ENCODE measurements at regions not wholly inside any gene's neighbourhood (a gene's known extent, or its start where the extent isn't known, plus 50 kb on each side); places are given as distances from the start of the nearest gene placed in this dataset.

DNA sequence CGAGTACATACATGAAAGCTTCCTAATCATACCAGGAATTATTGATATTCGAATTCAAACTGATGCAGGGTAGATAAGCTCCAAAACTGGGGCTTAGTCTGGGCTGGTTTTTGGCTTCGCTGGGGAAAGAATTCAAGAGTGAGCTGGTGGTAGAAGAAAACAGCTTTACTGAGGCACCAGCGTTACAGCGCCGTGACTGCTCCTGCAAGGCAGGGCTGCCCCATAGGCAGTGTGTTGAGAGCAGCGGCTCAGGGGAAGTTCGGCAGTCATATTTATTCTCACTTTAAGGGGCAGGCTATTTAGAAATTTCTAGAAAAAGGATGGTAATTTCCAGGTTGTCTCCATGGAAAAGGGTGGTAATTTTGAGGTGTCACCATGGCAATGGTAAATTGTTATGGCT, 292.6 kb upstream of the TCF4 start:
- no peak overlapping the region for H3K27ac Mint-ChIP-seq (ENCODE audit: unreplicated experiment)
- no peak overlapping the region for H3K4me3 Mint-ChIP-seq
- peaks cover 12% of the 10 kb centered on the region for H3K4me1 Mint-ChIP-seq
- no peaks in the 10 kb centered on the region for H3K27me3 Mint-ChIP-seq (ENCODE audit: low read depth)
- H3K36me3 Mint-ChIP-seq (ENCODE audit: low read depth): no peaks in the 10 kb centered on the region
- TF ChIP-seq, protein P1, sequence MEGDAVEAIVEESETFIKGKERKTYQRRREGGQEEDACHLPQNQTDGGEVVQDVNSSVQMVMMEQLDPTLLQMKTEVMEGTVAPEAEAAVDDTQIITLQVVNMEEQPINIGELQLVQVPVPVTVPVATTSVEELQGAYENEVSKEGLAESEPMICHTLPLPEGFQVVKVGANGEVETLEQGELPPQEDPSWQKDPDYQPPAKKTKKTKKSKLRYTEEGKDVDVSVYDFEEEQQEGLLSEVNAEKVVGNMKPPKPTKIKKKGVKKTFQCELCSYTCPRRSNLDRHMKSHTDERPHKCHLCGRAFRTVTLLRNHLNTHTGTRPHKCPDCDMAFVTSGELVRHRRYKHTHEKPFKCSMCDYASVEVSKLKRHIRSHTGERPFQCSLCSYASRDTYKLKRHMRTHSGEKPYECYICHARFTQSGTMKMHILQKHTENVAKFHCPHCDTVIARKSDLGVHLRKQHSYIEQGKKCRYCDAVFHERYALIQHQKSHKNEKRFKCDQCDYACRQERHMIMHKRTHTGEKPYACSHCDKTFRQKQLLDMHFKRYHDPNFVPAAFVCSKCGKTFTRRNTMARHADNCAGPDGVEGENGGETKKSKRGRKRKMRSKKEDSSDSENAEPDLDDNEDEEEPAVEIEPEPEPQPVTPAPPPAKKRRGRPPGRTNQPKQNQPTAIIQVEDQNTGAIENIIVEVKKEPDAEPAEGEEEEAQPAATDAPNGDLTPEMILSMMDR (conservative IDR thresholded peaks at IDR 0.05): no peak
- DNase-seq (ENCODE audit: low read depth, low spot score): no peak
- H3K9me3 Mint-ChIP-seq: no peaks in the 10 kb centered on the region

DNA sequence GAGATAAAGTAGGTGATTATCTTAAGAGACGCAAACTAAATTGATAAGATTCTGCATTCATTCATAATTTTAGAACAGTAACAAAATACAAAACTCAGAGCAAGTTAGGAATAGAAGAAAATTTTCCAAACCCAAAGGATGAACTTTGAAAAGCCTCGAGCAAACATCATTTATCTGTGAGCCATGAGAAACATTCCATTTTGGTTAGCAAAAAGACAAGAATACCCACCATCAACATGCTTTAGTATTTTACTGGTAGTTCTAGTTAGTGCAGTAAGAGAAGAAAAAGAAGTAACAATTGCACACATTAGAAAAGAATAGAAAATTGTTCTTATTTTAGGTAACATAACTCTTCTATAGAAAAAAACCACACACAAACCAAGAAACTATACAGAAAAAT, 291.3 kb upstream of the TCF4 start:
- H3K27ac Mint-ChIP-seq (ENCODE audit: unreplicated experiment): no peak overlapping the region

DNA sequence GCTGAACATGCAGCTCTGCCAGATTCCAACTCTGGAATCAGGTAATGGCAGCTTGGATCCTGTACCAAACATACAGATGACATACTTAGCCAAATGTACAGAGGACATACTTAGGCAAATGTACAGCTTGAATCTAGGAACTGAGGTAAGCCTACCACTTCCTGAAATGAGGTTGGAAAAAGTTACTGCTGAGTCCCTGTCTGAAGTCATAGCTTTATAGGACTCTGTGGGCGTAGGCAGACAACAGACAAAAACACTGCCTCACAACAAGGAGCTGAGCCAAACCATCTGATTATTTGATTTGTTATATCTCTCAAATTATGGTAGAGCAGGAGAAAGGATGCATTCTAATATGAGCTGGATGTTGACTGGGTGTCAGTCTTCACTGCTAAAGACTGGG, 290.2 kb upstream of the TCF4 start:
- no peaks in the 10 kb centered on the region for H3K9me3 Mint-ChIP-seq
- peaks cover 19% of the 10 kb centered on the region for H3K4me1 Mint-ChIP-seq
- no peak overlapping the region for H3K4me3 Mint-ChIP-seq
- no peak overlapping the region for H3K27ac Mint-ChIP-seq (ENCODE audit: unreplicated experiment)
- no peak for DNase-seq (ENCODE audit: low read depth, low spot score)
- H3K36me3 Mint-ChIP-seq (ENCODE audit: low read depth): no peaks in the 10 kb centered on the region
- H3K27me3 Mint-ChIP-seq (ENCODE audit: low read depth): no peaks in the 10 kb centered on the region
- TF ChIP-seq, protein P1 (conservative IDR thresholded peaks at IDR 0.05): no peak

More for the DNA sequence above, 291.3 kb upstream of the TCF4 start:
- Mint-ChIP-seq H3K4me3 (no peak overlapping the region), H3K27me3 (ENCODE audit: low read depth) (no peaks in the 10 kb centered on the region), H3K36me3 (ENCODE audit: low read depth) (no peaks in the 10 kb centered on the region), H3K9me3 (no peaks in the 10 kb centered on the region), H3K4me1 (peaks cover 19% of the 10 kb centered on the region)
- no peak for DNase-seq (ENCODE audit: low read depth, low spot score)
- TF ChIP-seq, protein P1 (conservative IDR thresholded peaks at IDR 0.05): no peak

DNA sequence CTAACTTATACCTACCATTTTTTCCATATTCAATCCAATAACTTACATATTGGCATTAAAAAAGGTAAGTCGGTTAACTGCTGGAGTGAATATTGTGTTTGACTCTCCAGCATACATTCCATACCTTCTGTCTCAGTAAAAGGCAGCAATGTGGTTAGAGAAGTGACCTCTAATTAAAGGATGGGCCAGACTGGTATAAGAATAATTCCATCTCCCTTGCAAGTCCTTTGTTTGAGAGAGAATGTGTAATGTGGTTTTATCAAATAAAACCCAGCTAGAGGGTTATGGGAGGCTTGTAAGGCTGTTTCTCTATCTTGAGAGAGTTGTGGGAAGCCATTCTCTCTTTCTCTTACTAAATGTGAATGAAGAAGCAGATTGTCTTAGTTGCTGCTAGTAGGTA, 289.3 kb upstream of the TCF4 start:
- Mint-ChIP-seq H3K4me3 (no peak overlapping the region), H3K27me3 (ENCODE audit: low read depth) (no peaks in the 10 kb centered on the region), H3K36me3 (ENCODE audit: low read depth) (no peaks in the 10 kb centered on the region), H3K4me1 (peaks cover 19% of the 10 kb centered on the region), H3K27ac (ENCODE audit: unreplicated experiment) (no peak overlapping the region), H3K9me3 (no peaks in the 10 kb centered on the region)
- DNase-seq (ENCODE audit: low read depth, low spot score): no peak
- TF ChIP-seq, protein P1 (conservative IDR thresholded peaks at IDR 0.05): no peak

DNA sequence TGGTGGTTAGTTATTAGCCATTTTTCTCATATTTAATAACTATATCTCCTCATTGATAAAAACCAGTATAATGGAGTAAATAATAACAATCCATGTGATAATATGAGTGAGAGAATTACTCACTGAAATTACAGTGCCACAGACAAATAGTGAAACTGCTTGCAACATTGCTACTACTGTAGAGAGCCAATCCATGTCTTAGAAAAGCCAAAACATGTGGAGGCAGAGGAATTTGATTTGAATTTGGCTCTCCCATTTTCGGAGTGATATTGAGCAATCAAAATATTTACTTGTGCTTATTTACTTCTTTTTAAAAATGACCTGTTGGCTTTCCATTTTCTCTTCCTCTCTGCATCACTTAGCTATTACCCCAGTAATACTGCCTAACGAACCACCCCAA, 288.3 kb upstream of the TCF4 start:
- no peak for DNase-seq (ENCODE audit: low read depth, low spot score)
- Mint-ChIP-seq H3K4me1 (peaks cover 19% of the 10 kb centered on the region), H3K9me3 (no peaks in the 10 kb centered on the region), H3K36me3 (ENCODE audit: low read depth) (no peaks in the 10 kb centered on the region), H3K27me3 (ENCODE audit: low read depth) (no peaks in the 10 kb centered on the region), H3K27ac (ENCODE audit: unreplicated experiment) (no peak overlapping the region), H3K4me3 (no peak overlapping the region)
- TF ChIP-seq, protein P1 (conservative IDR thresholded peaks at IDR 0.05): no peak

DNA sequence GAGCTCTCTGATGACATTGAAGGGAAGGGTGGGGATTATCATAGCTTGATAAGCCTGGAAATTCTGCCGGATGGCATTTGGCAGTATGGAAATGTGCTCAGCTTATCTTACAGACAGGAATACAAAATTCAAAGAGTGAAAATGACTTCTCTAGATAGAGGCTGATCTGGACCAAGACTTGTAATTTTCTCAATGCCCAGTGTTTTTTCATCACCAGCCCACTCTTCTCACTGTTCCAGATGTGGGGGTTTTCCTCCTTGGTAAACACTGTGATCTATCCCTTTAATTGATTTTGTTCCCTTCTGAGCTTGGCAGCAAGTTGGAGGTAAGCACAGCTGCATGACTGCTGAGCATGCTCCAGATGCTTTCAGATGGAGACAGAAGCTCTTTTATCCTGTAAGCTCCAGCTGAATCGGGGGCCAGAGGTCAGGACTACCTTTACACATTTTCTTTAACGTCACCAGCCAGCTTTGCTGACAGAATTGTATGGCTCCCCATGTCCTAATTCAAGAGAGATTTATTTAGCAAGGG, 287.4 kb upstream of the TCF4 start:
- H3K4me1 Mint-ChIP-seq: peaks cover 19% of the 10 kb centered on the region
- no peaks in the 10 kb centered on the region for H3K9me3 Mint-ChIP-seq
- no peak for DNase-seq (ENCODE audit: low read depth, low spot score)
- H3K4me3 Mint-ChIP-seq: no peak overlapping the region
- no peaks in the 10 kb centered on the region for H3K36me3 Mint-ChIP-seq (ENCODE audit: low read depth)
- H3K27ac Mint-ChIP-seq (ENCODE audit: unreplicated experiment): no peak overlapping the region
- H3K27me3 Mint-ChIP-seq (ENCODE audit: low read depth): no peaks in the 10 kb centered on the region
- TF ChIP-seq, protein P1 (conservative IDR thresholded peaks at IDR 0.05): no peak
